ENCODE measurements at regions not wholly inside any gene's neighbourhood (a gene's known extent, or its start where the extent isn't known, plus 50 kb on each side); places are given as distances from the start of the nearest gene placed in this dataset.

DNA sequence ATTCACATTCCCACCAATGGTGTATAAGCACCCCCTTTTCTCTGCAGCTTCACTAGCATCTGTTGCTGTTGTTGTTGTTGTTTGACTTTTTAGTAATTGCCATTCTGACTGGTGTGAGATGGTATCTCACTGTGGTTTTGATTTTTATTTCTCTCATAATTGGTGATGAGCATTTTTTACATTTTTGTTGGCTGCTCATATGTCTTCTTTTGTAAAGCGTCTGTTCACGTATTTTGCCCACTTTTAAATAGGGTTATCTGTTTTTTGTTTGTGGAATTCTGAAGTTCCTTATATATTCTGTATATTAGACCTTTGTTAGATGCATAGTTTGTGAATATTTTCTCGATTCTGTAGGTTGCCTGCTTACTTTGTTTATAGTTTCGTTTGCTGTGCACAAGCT lies 278.4 kb upstream of the TNP1 start:
- TF ChIP-seq FOXA1 (IDR thresholded peaks at IDR 0.05) (no peak), SUZ12 (IDR thresholded peaks at IDR 0.05) (no peak), BHLHE40 (IDR thresholded peaks at IDR 0.05; ENCODE audit: borderline replicate concordance) (no peak)

Measured in HEK293T (cell line).